MM.1S (cell line): ENCODE measurements at regions not wholly inside any gene's neighbourhood (a gene's known extent, or its start where the extent isn't known, plus 50 kb on each side); places are given as distances from the start of the nearest gene placed in this dataset.

Experiments used
- DNase-seq: peaks from one replicate; pipeline ENCODE4 v3.0.0-alpha.2; 2015
- H2AFZ ChIP-seq: fragments of 300-600 bp; sonication (generic); 2 replicates; pipeline ENCODE4 v1.6.0; 2016; ENCODE audit warnings: antibody characterized with exemption, low read length
- H3F3A ChIP-seq: fragments of 300-600 bp; sonication (generic); 2 replicates; pipeline ENCODE4 v1.6.1; 2016; ENCODE audit warnings: mild to moderate bottlenecking, antibody characterized with exemption, low read length, moderate library complexity, mixed read lengths; ENCODE audit not compliant: insufficient read depth
- H3K27ac ChIP-seq: fragments of 300-600 bp; sonication (generic); 2 replicates; pipeline ENCODE4 v1.5.1; 2016; ENCODE audit warnings: mild to moderate bottlenecking, low read length
- H3K27me3 ChIP-seq: fragments of 300-600 bp; sonication (generic); replicated peaks from 2 replicates; pipeline ENCODE4 v1.6.0; 2016; ENCODE audit warnings: low read length; ENCODE audit not compliant: insufficient read depth
- H3K36me3 ChIP-seq: fragments of 300-600 bp; sonication (generic); replicated peaks from 2 replicates; pipeline ENCODE4 v1.6.1; 2016; ENCODE audit warnings: mild to moderate bottlenecking, low read length, mixed read lengths; ENCODE audit not compliant: insufficient read depth
- H3K4me1 ChIP-seq: fragments of 300-600 bp; sonication (generic); 2 replicates; pipeline ENCODE4 v1.6.1; 2016; ENCODE audit warnings: low read length, mixed read lengths
- H3K4me2 ChIP-seq: fragments of 300-600 bp; sonication (generic); 2 replicates; pipeline ENCODE4 v1.6.0; 2016; ENCODE audit warnings: low read depth, low read length
- H3K4me3 ChIP-seq: fragments of 300-600 bp; sonication (generic); 2 replicates; pipeline ENCODE4 v1.5.1; 2016; ENCODE audit warnings: low read length, mixed read lengths
- H3K79me2 ChIP-seq: fragments of 300-600 bp; sonication (generic); 2 replicates; pipeline ENCODE4 v1.6.1; 2016; ENCODE audit warnings: mixed run types, low read length, mixed read lengths
- H3K9ac ChIP-seq: fragments of 300-600 bp; sonication (generic); 2 replicates; pipeline ENCODE4 v1.6.1; 2016; ENCODE audit warnings: low read length, mixed read lengths
- H3K9me2 ChIP-seq: fragments of 300-600 bp; sonication (generic); replicated peaks from 2 replicates; pipeline ENCODE4 v1.6.1; 2016; ENCODE audit warnings: mild to moderate bottlenecking, low read length, mixed read lengths; ENCODE audit not compliant: insufficient read depth
- H3K9me3 ChIP-seq: fragments of 300-600 bp; sonication (generic); replicated peaks from 2 replicates; pipeline ENCODE4 v1.6.1; 2016; ENCODE audit warnings: mild to moderate bottlenecking, low read length, mixed read lengths; ENCODE audit not compliant: insufficient read depth
- H4K20me1 ChIP-seq: fragments of 300-600 bp; sonication (generic); 2 replicates; pipeline ENCODE4 v1.6.1; 2016; ENCODE audit warnings: mild to moderate bottlenecking, low read length, moderate library complexity, mixed read lengths; ENCODE audit not compliant: insufficient read depth
- CTCF ChIP-seq: fragments of 300-600 bp; sonication (generic); IDR thresholded peaks from 2 replicates; pipeline ENCODE4 v1.5.1; 2016; ENCODE audit warnings: antibody characterized with exemption, low read length, mixed read lengths
- EZH2 ChIP-seq: fragments of 300-600 bp; sonication (generic); optimal IDR thresholded peaks from 2 replicates; pipeline ENCODE3; 2017; ENCODE audit warnings: low read depth, mild to moderate bottlenecking, antibody characterized with exemption, low read length, mixed read lengths
- EZH2phosphoT487 ChIP-seq: fragments of 300-600 bp; sonication (generic); IDR thresholded peaks from 2 replicates; pipeline ENCODE4 v1.6.1; 2018; ENCODE audit warnings: antibody characterized with exemption, low read length

GRCh38 chr3:154522036-154522602 lies 92.1 kb upstream of the GPR149 start:
- Histone ChIP-seq H3K36me3 (no peaks in the 10 kb centered on the region), H3K79me2 (no peaks in the 10 kb centered on the region), H3K4me1 (no peaks in the 10 kb centered on the region), H3K4me2 (no peak overlapping the region), H3F3A (no peaks in the 10 kb centered on the region), H3K9ac (no peak overlapping the region), H2AFZ (no peak overlapping the region), H3K27me3 (no peaks in the 10 kb centered on the region), H3K9me2 (no peaks in the 10 kb centered on the region), H3K9me3 (no peaks in the 10 kb centered on the region), H4K20me1 (no peaks in the 10 kb centered on the region), H3K27ac (no peak overlapping the region), H3K4me3 (no peak overlapping the region)
- TF ChIP-seq EZH2 (no peak), CTCF (no peak), EZH2phosphoT487 (no peak)
- DNase-seq = no peak

- Histone ChIP-seq H3F3A (no peaks in the 10 kb centered on the region), H3K4me1 (no peaks in the 10 kb centered on the region), H3K9ac (no peak overlapping the region), H3K4me3 (no peak overlapping the region), H2AFZ (no peak overlapping the region), H3K36me3 (no peaks in the 10 kb centered on the region), H3K79me2 (no peaks in the 10 kb centered on the region), H3K4me2 (no peak overlapping the region), H3K27me3 (no peaks in the 10 kb centered on the region), H3K9me2 (no peaks in the 10 kb centered on the region), H3K9me3 (no peaks in the 10 kb centered on the region), H4K20me1 (no peaks in the 10 kb centered on the region), H3K27ac (no peak overlapping the region)
- no peak for TF ChIP-seq EZH2phosphoT487
- TF ChIP-seq EZH2 = no peak
- TF ChIP-seq CTCF = no peak
- no peak for DNase-seq
Observed at GRCh38 chr3:154517404-154517803, 87.4 kb upstream of the GPR149 start.

GRCh38 chr3:154515921-154516320 lies 85.9 kb upstream of the GPR149 start:
- H3K27ac ChIP-seq = no peak overlapping the region

More at GRCh38 chr3:154515921-154516320, 85.9 kb upstream of the GPR149 start:
- no peak overlapping the region for H3K4me2 ChIP-seq
- no peaks in the 10 kb centered on the region for H4K20me1 ChIP-seq
- no peaks in the 10 kb centered on the region for H3F3A ChIP-seq
- no peak for DNase-seq
- H3K9me2 ChIP-seq = no peaks in the 10 kb centered on the region
- no peaks in the 10 kb centered on the region for H3K79me2 ChIP-seq
- no peaks in the 10 kb centered on the region for H3K4me1 ChIP-seq
- no peak overlapping the region for H2AFZ ChIP-seq
- H3K27me3 ChIP-seq = no peaks in the 10 kb centered on the region
- no peak overlapping the region for H3K4me3 ChIP-seq
- no peaks in the 10 kb centered on the region for H3K36me3 ChIP-seq
- TF ChIP-seq EZH2 = no peak
- TF ChIP-seq CTCF = no peak
- no peak for TF ChIP-seq EZH2phosphoT487
- H3K9ac ChIP-seq = no peak overlapping the region
- H3K9me3 ChIP-seq = no peaks in the 10 kb centered on the region
